Ovary (tissue), 7 donors: ENCODE measurements at regions not wholly inside any gene's neighbourhood (a gene's known extent, or its start where the extent isn't known, plus 50 kb on each side); places are given as distances from the start of the nearest gene placed in this dataset.

Experiments
- DNase-seq, 5 donors: peaks; one replicate each; pipeline ENCODE4 v3.0.0-alpha.2; 2019 to 2020
- H3K27ac ChIP-seq, 2 donors: fragments of 200-600 bp; one replicate each; pipeline versions ENCODE4 v1.5.1 to v1.8.0; 2019 to 2022
- H3K27me3 ChIP-seq: fragments of 200-600 bp; one replicate; pipeline ENCODE4 v1.8.0; 2022
- H3K36me3 ChIP-seq: fragments of 200-600 bp; sonication (generic); one replicate; pipeline ENCODE4 v1.5.1; 2019
- H3K4me1 ChIP-seq: one replicate; pipeline ENCODE4 v1.8.1; 2013; ENCODE audit warnings: mild to moderate bottlenecking, moderate library complexity; ENCODE audit not compliant: insufficient read depth
- H3K4me3 ChIP-seq: fragments of 200-600 bp; sonication (generic); one replicate; pipeline ENCODE4 v1.5.1; 2017
- H3K9me3 ChIP-seq, 2 donors: fragments of 200-600 bp in 1 of 2; sonication (generic) in 1 of 2; one replicate each; pipeline versions ENCODE4 v1.5.1 to v1.8.1; 2013 to 2019; ENCODE audit warnings: mild to moderate bottlenecking in 1 of 2, moderate library complexity in 1 of 2
- EP300 ChIP-seq: sonication (generic); formaldehyde crosslinking; IDR thresholded peaks from one replicate; pipeline ENCODE4 v1.6.1; 2017; ENCODE audit warnings: antibody characterized with exemption
- POLR2A ChIP-seq: fragments of 450-650 bp; IDR thresholded peaks from one replicate; pipeline ENCODE4 v1.6.1; 2017; ENCODE audit warnings: antibody characterized with exemption, mild to moderate bottlenecking, moderate library complexity
- WGBS, 3 donors: extraction: QIAGEN DNeasy Blood & Tissue Kit in 1 of 3; methylation state at CpG; one replicate each; pipeline versions ENCODE4 v1.1.5 to v1.1.7; 2013 to 2017; 5-methylcytosine and 5-hydroxymethylcytosine counted together
- intact Hi-C, 4 donors: fragments of 100-400 bp; cut with DNase I; formaldehyde crosslinking; loops; one replicate each; pipeline versions ENCODE4 v1.11.0 to v1.15.1; 2022 to 2023
- TF ChIP-seq, protein P1 (sequence below), 3 donors: fragments of 450-650 bp in 2 of 3; fragments of 200-600 bp in 1 of 3; IDR thresholded peaks; one replicate each; pipeline versions ENCODE4 v1.5.1 to v1.8.0; 2016 to 2022; ENCODE audit warnings: antibody characterized with exemption in 3 of 3, mild to moderate bottlenecking in 1 of 3
- donor health status: DM: no; HTN: no; CAD: no; lungs with moderate emphysema.
- donor health status: DM: no; HTN: no; CAD: no.
- donor health status: Bipolar disorder and iron deficiency.
- donor health status: DM: no; HTN: no; CAD: no.
- donor health status: DM: yes; HTN: yes; CAD: no.

DNA sequence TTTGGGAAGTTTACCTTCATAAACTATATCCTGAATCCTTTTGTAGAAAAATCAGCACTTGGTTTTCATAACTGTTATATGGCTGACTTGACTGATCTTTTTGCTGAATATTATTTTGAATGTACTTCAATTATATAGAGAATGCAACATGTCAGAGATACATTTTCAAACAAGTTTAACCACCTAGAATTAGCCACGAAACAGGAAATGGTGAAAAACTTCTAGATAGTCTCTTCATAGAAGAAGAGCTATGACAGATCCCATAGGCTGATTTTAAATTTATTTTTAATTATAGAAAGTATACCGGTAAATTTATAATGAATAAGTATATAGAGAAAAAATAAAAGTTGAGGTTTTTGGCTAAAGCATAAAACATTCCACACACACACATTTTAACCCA, 436.8 kb upstream of the DPPA4 start:
- Histone ChIP-seq H3K27me3 (no peaks in the 10 kb centered on the region), H3K36me3 (no peaks in the 10 kb centered on the region), H3K9me3 (no peaks in the 10 kb centered on the region), H3K4me1 (no peaks in the 10 kb centered on the region), H3K27ac (no peak overlapping the region), H3K4me3 (no peak overlapping the region)
- WGBS, 3 donors, result 78 to 81% (median 79%) methylated on average over 2 of the region's 2 CpGs
- DNase-seq, result no peak
- intact Hi-C loops, result no loop called here
- TF ChIP-seq EP300 (no peak), POLR2A (no peak)
- TF ChIP-seq, protein P1, sequence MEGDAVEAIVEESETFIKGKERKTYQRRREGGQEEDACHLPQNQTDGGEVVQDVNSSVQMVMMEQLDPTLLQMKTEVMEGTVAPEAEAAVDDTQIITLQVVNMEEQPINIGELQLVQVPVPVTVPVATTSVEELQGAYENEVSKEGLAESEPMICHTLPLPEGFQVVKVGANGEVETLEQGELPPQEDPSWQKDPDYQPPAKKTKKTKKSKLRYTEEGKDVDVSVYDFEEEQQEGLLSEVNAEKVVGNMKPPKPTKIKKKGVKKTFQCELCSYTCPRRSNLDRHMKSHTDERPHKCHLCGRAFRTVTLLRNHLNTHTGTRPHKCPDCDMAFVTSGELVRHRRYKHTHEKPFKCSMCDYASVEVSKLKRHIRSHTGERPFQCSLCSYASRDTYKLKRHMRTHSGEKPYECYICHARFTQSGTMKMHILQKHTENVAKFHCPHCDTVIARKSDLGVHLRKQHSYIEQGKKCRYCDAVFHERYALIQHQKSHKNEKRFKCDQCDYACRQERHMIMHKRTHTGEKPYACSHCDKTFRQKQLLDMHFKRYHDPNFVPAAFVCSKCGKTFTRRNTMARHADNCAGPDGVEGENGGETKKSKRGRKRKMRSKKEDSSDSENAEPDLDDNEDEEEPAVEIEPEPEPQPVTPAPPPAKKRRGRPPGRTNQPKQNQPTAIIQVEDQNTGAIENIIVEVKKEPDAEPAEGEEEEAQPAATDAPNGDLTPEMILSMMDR (IDR thresholded peaks at IDR 0.05), result no peak

- Histone ChIP-seq H3K4me1 (no peaks in the 10 kb centered on the region), H3K27ac (no peak overlapping the region), H3K27me3 (no peaks in the 10 kb centered on the region), H3K36me3 (no peaks in the 10 kb centered on the region), H3K4me3 (no peak overlapping the region), H3K9me3 (no peaks in the 10 kb centered on the region)
- no peak for DNase-seq
- 75 to 89% (median 86%) methylated on average over 1 of the region's 1 CpG for WGBS, 3 donors
- no peak for TF ChIP-seq EP300
- no peak for TF ChIP-seq POLR2A
- TF ChIP-seq, protein P1 (IDR thresholded peaks at IDR 0.05), result no peak
- intact Hi-C loops, result no loop called here
These were observed 446.9 kb upstream of the DPPA4 start for GRCh38 chr3:109784285-109784684.

DNA sequence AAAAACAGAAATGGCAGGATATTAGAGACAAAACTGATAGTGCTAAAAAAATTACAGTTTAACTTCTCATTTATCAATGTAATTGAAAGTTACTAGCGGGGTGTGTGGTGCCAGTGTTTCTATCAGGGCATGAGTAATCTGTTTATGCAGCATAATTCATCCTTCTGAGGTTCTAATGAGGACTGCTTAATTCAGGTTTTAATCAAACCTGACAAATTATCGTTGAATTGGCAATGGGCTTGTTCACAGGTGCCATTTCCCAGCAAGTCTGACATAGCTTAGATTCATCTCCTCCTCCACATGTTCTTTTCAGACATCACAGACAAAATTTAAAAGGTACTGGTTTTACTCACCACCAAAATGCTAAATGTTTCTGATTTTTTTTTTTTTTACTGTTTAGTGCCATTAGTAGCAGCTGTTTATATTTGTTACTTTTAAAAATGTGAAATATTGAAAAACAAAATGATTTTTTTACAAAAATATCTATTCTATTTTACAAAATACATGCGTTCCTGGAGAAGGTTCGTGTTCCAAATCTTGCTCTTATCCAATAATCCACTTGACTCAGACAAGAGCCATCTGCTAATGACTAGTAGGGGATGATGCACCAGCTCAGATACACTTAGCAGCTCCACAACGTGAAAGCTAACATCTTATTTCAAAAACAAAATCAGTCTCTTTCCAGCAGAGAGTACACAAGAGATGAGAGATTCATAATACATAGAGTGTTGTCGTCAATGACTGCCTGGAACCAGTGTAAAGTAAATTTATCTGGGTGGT, 447.7 kb upstream of the DPPA4 start:
- no peaks in the 10 kb centered on the region for H3K27me3 ChIP-seq
- H3K9me3 ChIP-seq, result no peaks in the 10 kb centered on the region
- intact Hi-C loops, result no loop called here
- no peak overlapping the region for H3K4me3 ChIP-seq
- no peak overlapping the region for H3K27ac ChIP-seq
- no peak for DNase-seq
- no peaks in the 10 kb centered on the region for H3K4me1 ChIP-seq
- H3K36me3 ChIP-seq, result no peaks in the 10 kb centered on the region
- 21 to 39% (median 23%) methylated on average over 6 of the region's 6 CpGs for WGBS, 3 donors
- no peak for TF ChIP-seq EP300
- TF ChIP-seq, protein P1 (IDR thresholded peaks at IDR 0.05), result no peak
- no peak for TF ChIP-seq POLR2A

GRCh38 chr3:109803274-109803673, 465.9 kb upstream of the DPPA4 start:
- H3K9me3 ChIP-seq, result no peaks in the 10 kb centered on the region
- intact Hi-C loops, result no loop called here

More at GRCh38 chr3:109803274-109803673, 465.9 kb upstream of the DPPA4 start:
- Histone ChIP-seq H3K27me3 (no peaks in the 10 kb centered on the region), H3K4me1 (no peaks in the 10 kb centered on the region), H3K36me3 (no peaks in the 10 kb centered on the region), H3K27ac (no peak overlapping the region), H3K4me3 (no peak overlapping the region)
- DNase-seq, result no peak
- TF ChIP-seq POLR2A (no peak), EP300 (no peak)
- TF ChIP-seq, protein P1 (IDR thresholded peaks at IDR 0.05), result no peak
- 70 to 74% (median 71%) methylated on average over 6 of the region's 6 CpGs for WGBS, 3 donors
